H1 (cell line): ENCODE measurements at regions not wholly inside any gene's neighbourhood (a gene's known extent, or its start where the extent isn't known, plus 50 kb on each side); places are given as distances from the start of the nearest gene placed in this dataset.

ENCODE experiments used
- CTCF ChIA-PET: fragments of 300-600 bp; sonication (Branson Sonifier 250); formaldehyde crosslinking; loops from one replicate; lab custom pipeline; 2021; ENCODE audit not compliant: partially characterized antibody; lab: Charles Lee
- POLR2A ChIA-PET: fragments of 300-600 bp; sonication (Branson Sonifier 250); formaldehyde crosslinking; loops from one replicate; lab custom pipeline; 2021; ENCODE audit warnings: inconsistent platforms; ENCODE audit not compliant: partially characterized antibody; lab: Charles Lee
- DNase-seq, 2 experiments: peaks; one replicate each; pipeline versions ENCODE4 v3.0.0 to v3.0.0-alpha.2; 2010 to 2022; ENCODE audit warnings: low spot score in 2 of 2, low read depth in 1 of 2, mixed read lengths in 1 of 2
- FAIRE-seq: peaks from 2 replicates; lab custom pipeline; 2011; peaks lifted over from hg19 to GRCh38; lab: Jason Lieb, UNC
- H2AFZ ChIP-seq: 2 replicates; pipeline ENCODE4 v1.8.1; 2012; ENCODE audit warnings: low read length, inconsistent platforms
- H2AK5ac ChIP-seq: 2 replicates; pipeline ENCODE4 v1.6.1; 2013; ENCODE audit warnings: low read depth, low read length
- H2BK120ac ChIP-seq: replicated peaks from 2 replicates; pipeline ENCODE3; 2013; ENCODE audit warnings: low read depth, low read length, inconsistent platforms
- H2BK12ac ChIP-seq: 2 replicates; pipeline ENCODE4 v1.6.1; 2013; ENCODE audit warnings: low read depth, low read length
- H2BK15ac ChIP-seq: 2 replicates; pipeline ENCODE4 v1.6.1; 2013; ENCODE audit warnings: low read length
- H2BK20ac ChIP-seq: 2 replicates; pipeline ENCODE4 v1.6.1; 2013; ENCODE audit warnings: low read length
- H2BK5ac ChIP-seq: 2 replicates; pipeline ENCODE4 v1.6.1; 2013; ENCODE audit warnings: low read depth, low read length
- H3K14ac ChIP-seq: 2 replicates; pipeline ENCODE4 v1.6.1; 2013; ENCODE audit warnings: inconsistent platforms; ENCODE audit not compliant: insufficient read length
- H3K18ac ChIP-seq: 2 replicates; pipeline ENCODE4 v1.6.1; 2013; ENCODE audit warnings: low read length; ENCODE audit errors: extremely low read depth
- H3K23ac ChIP-seq: 2 replicates; pipeline ENCODE4 v1.6.1; 2013; ENCODE audit warnings: inconsistent platforms; ENCODE audit not compliant: insufficient read length
- H3K23me2 ChIP-seq: 2 replicates; pipeline ENCODE4 v1.6.1; 2013; ENCODE audit warnings: low read depth, low read length
- H3K27ac ChIP-seq: 2 replicates; pipeline ENCODE4 v1.6.1; 2011; ENCODE audit warnings: low read depth, low read length, inconsistent platforms
- H3K27me3 ChIP-seq, 4 experiments: replicated peaks in 1 of 4; 1 replicate in 1 of 4; 2 replicates in 3 of 4; pipeline versions ENCODE4 v1.6.1 to v1.8.1; 2011 to 2013; ENCODE audit warnings: low read length in 3 of 4, mild to moderate bottlenecking in 3 of 4, inconsistent platforms in 2 of 4, mixed read lengths in 2 of 4, moderate library complexity in 1 of 4; ENCODE audit not compliant: control insufficient read depth in 3 of 4, insufficient read depth in 3 of 4; ENCODE audit errors: extremely low read depth in 1 of 4
- H3K36me3 ChIP-seq, 4 experiments: 2 replicates each; pipeline versions ENCODE4 v1.6.1 to v1.8.1; 2011 to 2013; ENCODE audit warnings: mild to moderate bottlenecking in 4 of 4, low read length in 3 of 4, moderate library complexity in 2 of 4, control low read depth in 1 of 4, inconsistent platforms in 1 of 4; ENCODE audit not compliant: insufficient read depth in 4 of 4, control insufficient read depth in 2 of 4
- H3K4ac ChIP-seq: replicated peaks from 2 replicates; pipeline ENCODE3; 2013; ENCODE audit warnings: low read length, low read depth, mixed read lengths, inconsistent platforms; ENCODE audit not compliant: insufficient read length
- H3K4me1 ChIP-seq, 4 experiments: replicated peaks in 1 of 4; 1 replicate in 1 of 4; 2 replicates in 3 of 4; pipeline versions ENCODE4 v1.6.1 to v1.8.1; 2011 to 2013; ENCODE audit warnings: low read length in 3 of 4, inconsistent platforms in 2 of 4, mixed read lengths in 1 of 4; ENCODE audit not compliant: insufficient read depth in 4 of 4, control insufficient read depth in 3 of 4
- H3K4me2 ChIP-seq, 2 experiments: 2 replicates each; pipeline versions ENCODE4 v1.6.1 to v1.8.1; 2011 to 2013; ENCODE audit warnings: low read depth in 2 of 2, low read length in 2 of 2, control low read depth in 1 of 2, inconsistent platforms in 1 of 2, mild to moderate bottlenecking in 1 of 2; ENCODE audit not compliant: insufficient read depth in 1 of 2
- H3K4me3 ChIP-seq, 4 experiments: fragments of 200-600, 300-600 bp in 1 of 4; sonication (generic), shearing (Covaris generic), sonication (Bioruptor Twin) in 1 of 4; 2 replicates each; pipeline versions ENCODE4 v1.5.1 to v1.8.1; 2011 to 2016; ENCODE audit warnings: low read length in 4 of 4, low read depth in 3 of 4, control low read depth in 2 of 4, inconsistent platforms in 2 of 4, mild to moderate bottlenecking in 2 of 4, mixed read lengths in 1 of 4, moderate library complexity in 1 of 4; ENCODE audit not compliant: insufficient read depth in 2 of 4; ENCODE audit errors: extremely low read depth in 1 of 4
- H3K56ac ChIP-seq: replicated peaks from 2 replicates; pipeline ENCODE3; 2013; ENCODE audit warnings: low read depth, mild to moderate bottlenecking, mixed read lengths, low read length, inconsistent platforms; ENCODE audit not compliant: insufficient read length
- H3K79me1 ChIP-seq: 2 replicates; pipeline ENCODE4 v1.6.1; 2013; ENCODE audit warnings: low read depth, low read length, control low read depth
- H3K79me2 ChIP-seq, 2 experiments: 2 replicates each; pipeline versions ENCODE4 v1.6.1 to v1.8.1; 2012 to 2013; ENCODE audit warnings: low read length in 2 of 2, mild to moderate bottlenecking in 2 of 2, inconsistent platforms in 1 of 2; ENCODE audit not compliant: insufficient read depth in 2 of 2, control insufficient read depth in 1 of 2
- H3K9ac ChIP-seq, 4 experiments: replicated peaks in 1 of 4; 1 replicate in 1 of 4; 2 replicates in 3 of 4; pipeline versions ENCODE4 v1.6.1 to v1.8.1; 2011 to 2013; ENCODE audit warnings: low read depth in 3 of 4, low read length in 3 of 4, control low read depth in 2 of 4, mild to moderate bottlenecking in 2 of 4, moderate library complexity in 2 of 4, inconsistent platforms in 1 of 4; ENCODE audit errors: extremely low read depth in 1 of 4
- H3K9me3 ChIP-seq, 2 experiments: 2 replicates each; pipeline versions ENCODE4 v1.6.1 to v1.8.1; 2012 to 2013; ENCODE audit warnings: mild to moderate bottlenecking in 2 of 2, moderate library complexity in 2 of 2, control low read depth in 1 of 2, inconsistent platforms in 1 of 2, low read depth in 1 of 2, low read length in 1 of 2, mixed read lengths in 1 of 2; ENCODE audit not compliant: insufficient read depth in 2 of 2
- H4K20me1 ChIP-seq, 2 experiments: replicated peaks in 1 of 2; 2 replicates each; pipeline versions ENCODE3 to v1.8.1; 2011 to 2013; ENCODE audit warnings: inconsistent platforms in 2 of 2, low read length in 2 of 2, mild to moderate bottlenecking in 1 of 2; ENCODE audit not compliant: insufficient read depth in 2 of 2, control insufficient read depth in 1 of 2
- H4K5ac ChIP-seq: 2 replicates; pipeline ENCODE4 v1.6.1; 2013; ENCODE audit warnings: low read length, low read depth, mixed read lengths, inconsistent platforms; ENCODE audit not compliant: insufficient read length
- H4K8ac ChIP-seq: 2 replicates; pipeline ENCODE4 v1.8.0; 2013; ENCODE audit warnings: mild to moderate bottlenecking, moderate library complexity, low read length, inconsistent platforms; ENCODE audit not compliant: insufficient read depth; ENCODE audit errors: extremely low read depth
- H4K91ac ChIP-seq: replicated peaks from 2 replicates; pipeline ENCODE3; 2013; ENCODE audit warnings: low read length, mixed read lengths, inconsistent platforms; ENCODE audit not compliant: insufficient read length
- CBX8 ChIP-seq: fragments of 300-800, 300-1000 bp; sonication (generic); IDR thresholded peaks from 2 replicates; pipeline ENCODE4 v1.7.1; 2016; ENCODE audit warnings: low read depth, low read length, borderline replicate concordance
- EP300 ChIP-seq, 2 experiments: IDR thresholded peaks; 1 replicate in 1 of 2; 2 replicates in 1 of 2; pipeline ENCODE4 v1.6.1; 2011 to 2012; ENCODE audit warnings: low read depth in 2 of 2, low read length in 2 of 2, mild to moderate bottlenecking in 2 of 2, borderline replicate concordance in 1 of 2, inconsistent platforms in 1 of 2, moderate library complexity in 1 of 2
- KDM4A ChIP-seq: IDR thresholded peaks from one replicate; pipeline ENCODE4 v1.7.1; 2012; ENCODE audit warnings: low read depth, mild to moderate bottlenecking, moderate library complexity, low read length, inconsistent platforms; ENCODE audit not compliant: severe bottlenecking
- RAD21 ChIP-seq, 2 experiments: IDR thresholded peaks in 1 of 2; conservative IDR thresholded peaks in 1 of 2; 2 replicates each; pipeline ENCODE4 v1.6.1; 2011; ENCODE audit warnings: low read depth in 2 of 2, low read length in 2 of 2, improper control_type of control experiment in 1 of 2, inconsistent platforms in 1 of 2, mild to moderate bottlenecking in 1 of 2, moderate library complexity in 1 of 2
- SRF ChIP-seq: IDR thresholded peaks from 2 replicates; pipeline ENCODE4 v1.6.1; 2011; ENCODE audit warnings: mild to moderate bottlenecking, low read depth, low read length, moderate library complexity
- WGBS, 2 experiments: shearing (Covaris generic) in 1 of 2; methylation state at CpG; one replicate each; pipeline versions ENCODE4 v1.1.6 to v1.1.7; 2013 to 2015; ENCODE audit warnings: low lambda C conversion rate in 2 of 2, mixed read lengths in 2 of 2, inconsistent platforms in 1 of 2, low coverage in 1 of 2, missing lambda C conversion rate in 1 of 2; ENCODE audit not compliant: insufficient replicate concordance in 2 of 2, insufficient coverage in 1 of 2, insufficient read length in 1 of 2; ENCODE audit errors: extremely low coverage in 1 of 2, missing lambda C conversion rate in 1 of 2; 5-methylcytosine and 5-hydroxymethylcytosine counted together

DNA sequence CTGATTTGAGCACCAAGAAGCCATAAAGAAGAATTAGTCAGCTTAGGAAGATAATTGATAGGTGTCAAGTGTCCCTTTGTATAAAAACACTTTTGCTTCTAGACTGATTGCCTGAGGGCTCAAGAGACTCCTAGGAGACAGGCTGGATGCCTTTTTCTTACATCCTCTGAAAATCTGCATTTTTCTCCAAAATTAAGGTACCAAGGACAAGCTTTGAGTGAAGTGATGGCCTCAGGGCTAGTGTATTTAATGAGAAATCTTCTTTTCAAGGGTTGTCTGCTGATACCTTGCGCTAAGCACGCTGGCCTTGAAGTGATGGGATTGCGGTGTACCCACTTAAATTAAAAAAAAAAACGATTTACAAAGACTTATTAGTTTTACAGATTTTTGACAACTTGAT is 304.0 kb downstream of the TLR4 start:
- Histone ChIP-seq H2BK12ac (no peak overlapping the region), H3K4me3 (no peak overlapping the region), H3K4me2 (no peak overlapping the region), H4K5ac (no peak overlapping the region), H2BK20ac (no peak overlapping the region), H2BK5ac (no peak overlapping the region), H3K79me1 (no peaks in the 10 kb centered on the region), H3K27me3 (no peaks in the 10 kb centered on the region), H3K79me2 (no peaks in the 10 kb centered on the region), H3K36me3 (no peaks in the 10 kb centered on the region), H3K9me3 (no peaks in the 10 kb centered on the region), H2AK5ac (no peak overlapping the region), H3K4me1 (peaks cover 1 to 11% (median 6%) of the 10 kb centered on the region in 4 experiments; a peak in 4 of 7 replicates), H3K23ac (no peak overlapping the region), H3K18ac (no peak overlapping the region), H3K56ac (no peak overlapping the region), H2AFZ (no peak overlapping the region), H3K4ac (no peak overlapping the region), H3K14ac (no peak overlapping the region), H4K20me1 (no peaks in the 10 kb centered on the region), H3K9ac (no peak overlapping the region), H4K91ac (no peak overlapping the region), H2BK15ac (no peak overlapping the region), H2BK120ac (no peak overlapping the region), H4K8ac (no peak overlapping the region), H3K23me2 (no peaks in the 10 kb centered on the region), H3K27ac (no peak overlapping the region)
- FAIRE-seq (no peak), DNase-seq (no peak)
- TF ChIP-seq RAD21 (IDR thresholded peaks at IDR 0.05 in 1 of 2, conservative IDR thresholded peaks at IDR 0.05 in 1 of 2; ENCODE audit: low read depth in 2 of 2, low read length in 2 of 2): no peak
- no peak for TF ChIP-seq EP300 (IDR thresholded peaks at IDR 0.05; ENCODE audit: borderline replicate concordance in 1 of 2, low read depth in 2 of 2, low read length in 2 of 2)
- no peak for TF ChIP-seq SRF
- TF ChIP-seq KDM4A: no peak
- TF ChIP-seq CBX8: no peak
- POLR2A ChIA-PET: no interaction called here
- 93% methylated on average over 4 of the region's 4 CpGs; no CpG with 5 or more reads in 1 of the 2 experiments for WGBS, 2 experiments
- CTCF ChIA-PET: interaction anchor here (0.6 kb wide), 1 partner anchor 168 kb away, joined by 9 read pairs; no protein-coding TSS in a partner anchor
